Esophagus mucosa (tissue), 1 donor: ENCODE measurements at regions not wholly inside any gene's neighbourhood (a gene's known extent, or its start where the extent isn't known, plus 50 kb on each side); places are given as distances from the start of the nearest gene placed in this dataset.

Source experiments
- ATAC-seq: fragments of 200-7000 bp; cut with Tn5 transposase; one replicate; pipeline ENCODE4 v1.9.1; 2020
- donor health status: DM: yes; HTN: yes; CAD: no.

DNA sequence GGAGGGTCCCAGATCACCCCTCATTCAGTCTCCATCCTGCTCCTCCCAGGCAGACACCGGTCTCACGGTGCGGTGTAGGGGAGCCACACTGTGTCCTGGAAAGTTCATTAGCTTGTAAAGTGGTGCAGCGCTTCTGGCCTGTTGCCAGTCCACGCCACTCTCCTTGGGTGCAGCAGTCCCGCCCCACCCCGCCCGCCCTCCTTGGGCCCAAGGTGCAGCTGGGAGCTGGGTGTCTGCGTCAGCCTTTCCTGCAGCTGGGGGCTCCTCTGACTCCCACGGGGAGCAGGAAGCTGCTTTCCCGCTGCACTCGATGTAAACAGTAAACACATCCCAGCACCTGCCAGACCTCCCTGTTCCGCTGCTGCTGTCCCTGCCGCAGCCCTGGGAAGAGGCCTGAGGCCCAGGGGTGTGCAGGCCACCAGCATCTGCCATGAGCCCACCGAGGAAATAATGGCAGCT is 53.8 kb upstream of the ASB18 start:
- ATAC-seq = no peak

DNA sequence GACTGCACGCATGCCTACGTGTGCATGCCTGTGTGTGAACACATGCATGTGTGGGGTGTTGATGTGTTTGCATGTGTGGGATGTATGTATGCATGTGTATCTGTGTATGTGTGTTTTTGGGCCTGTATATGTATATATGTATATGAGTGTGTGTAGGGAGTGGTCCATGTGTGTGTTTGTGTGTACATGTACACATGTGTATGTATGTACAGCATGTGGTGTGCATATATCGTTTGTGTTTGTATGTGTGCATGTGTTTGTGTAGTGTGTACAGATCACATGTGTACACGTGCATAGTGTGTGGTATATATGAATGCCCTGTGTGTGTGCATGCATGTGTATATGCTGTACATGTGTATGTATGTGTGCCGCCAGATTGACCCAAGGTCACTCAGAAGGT is 54.2 kb upstream of the ASB18 start:
- ATAC-seq = no peak

DNA sequence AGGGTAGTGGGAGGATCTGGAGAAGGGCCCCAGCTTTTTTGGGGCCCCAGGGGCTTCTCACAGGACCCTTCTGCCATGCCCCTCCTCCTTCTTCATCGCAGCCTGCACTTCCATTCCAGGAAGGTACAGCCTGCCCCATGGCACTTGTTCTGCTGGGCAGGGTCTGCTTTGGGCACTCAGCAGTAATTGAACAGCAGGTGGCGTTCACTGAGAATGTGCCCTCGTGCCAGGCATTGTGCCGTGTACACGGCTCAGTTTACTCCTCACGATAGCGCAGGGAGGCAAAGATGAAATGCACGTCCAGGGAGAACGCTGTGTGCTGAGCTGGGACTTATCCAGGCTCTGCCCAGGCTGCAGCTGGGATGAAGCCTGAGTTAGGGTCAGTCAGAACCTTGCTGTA is 54.8 kb upstream of the ASB18 start:
- ATAC-seq = no peak

DNA sequence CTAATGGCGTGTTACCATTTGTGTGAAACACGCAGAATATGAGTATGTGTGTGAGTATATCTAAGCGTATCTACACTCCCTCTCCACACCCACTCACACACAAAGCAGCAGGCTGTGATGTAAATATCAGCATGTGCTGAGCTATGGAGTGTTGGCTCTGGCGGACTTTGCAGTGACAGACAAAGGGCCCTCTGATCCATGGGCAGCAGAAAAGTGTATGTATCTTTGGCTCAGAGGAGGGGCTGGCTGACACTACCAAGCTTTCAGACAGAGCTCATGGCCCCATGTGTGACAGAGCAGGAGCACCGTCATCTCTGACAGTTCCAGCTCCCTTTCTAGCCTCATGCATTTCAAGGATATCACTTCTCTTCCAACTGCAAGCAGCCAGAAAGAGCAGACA is 57.2 kb upstream of the ASB18 start:
- ATAC-seq = no peak

DNA sequence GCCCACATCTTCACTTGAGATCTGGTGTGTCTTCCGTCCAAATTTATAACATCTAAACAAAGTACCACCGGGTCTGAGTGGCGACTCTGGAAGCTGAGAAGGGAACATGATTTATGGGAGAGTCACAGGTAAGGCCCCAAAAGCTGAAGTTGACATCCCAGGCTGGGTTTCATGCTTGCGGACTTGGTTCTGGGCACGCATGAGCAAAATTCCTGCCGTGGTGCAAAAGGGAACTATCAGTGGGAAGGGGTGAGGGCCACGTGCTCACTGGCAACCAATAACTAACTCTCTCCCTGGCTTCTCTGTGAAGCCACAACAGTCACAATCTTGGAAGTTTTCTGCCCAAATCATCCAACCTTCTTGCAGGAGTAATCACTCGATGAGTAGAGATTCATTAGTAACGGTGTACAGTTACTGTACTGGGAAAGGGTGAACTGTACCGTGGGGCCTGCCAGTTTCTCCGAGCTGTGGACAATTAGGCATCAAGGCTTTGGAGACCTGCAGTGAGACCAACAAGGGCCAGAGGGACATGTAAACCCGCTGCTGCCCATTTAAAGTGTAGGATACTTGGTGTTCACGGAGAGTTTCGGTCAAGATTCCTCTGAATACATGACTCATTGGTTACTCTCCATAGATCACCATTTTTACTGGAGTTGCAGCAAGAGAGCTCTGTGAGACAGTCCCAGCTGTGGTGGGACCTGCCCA is 69.4 kb upstream of the ASB18 start:
- ATAC-seq = no peak

DNA sequence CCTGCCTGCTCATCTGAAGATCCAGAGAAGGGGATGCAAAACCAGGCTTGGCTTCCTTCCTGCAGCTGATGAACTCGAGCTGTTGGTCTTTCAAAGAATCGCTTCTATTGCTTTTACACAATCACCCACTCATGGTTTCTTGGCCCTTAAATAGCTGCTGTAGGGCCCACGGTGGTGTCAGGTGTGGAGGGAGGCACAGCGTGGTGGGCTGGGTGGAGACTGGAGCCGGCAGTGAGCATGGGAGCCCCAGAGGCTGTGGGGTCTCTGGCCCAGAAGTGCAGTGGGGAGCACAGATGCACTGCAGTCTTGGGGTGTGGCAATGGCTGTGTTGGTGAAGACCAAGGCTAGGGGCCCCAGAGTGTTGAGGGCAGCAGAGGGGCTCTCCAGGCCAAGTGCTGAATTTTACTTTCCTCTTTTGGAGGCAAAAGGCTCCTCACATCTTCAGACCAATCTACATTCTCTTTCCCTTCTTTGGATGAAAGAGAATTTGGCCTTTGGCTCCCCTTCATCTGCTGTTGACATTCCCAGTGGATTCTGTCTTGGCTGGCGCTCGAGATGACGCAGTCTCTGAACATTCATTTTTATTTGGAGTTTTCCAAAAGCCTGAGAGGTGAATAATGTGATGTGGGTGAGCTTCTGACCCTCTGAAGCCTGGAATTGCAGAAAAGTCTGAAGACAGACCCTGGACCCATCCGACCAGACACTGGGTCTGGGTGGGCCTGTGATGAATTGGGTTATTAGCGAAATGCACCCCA is 70.1 kb upstream of the ASB18 start:
- ATAC-seq = no peak

DNA sequence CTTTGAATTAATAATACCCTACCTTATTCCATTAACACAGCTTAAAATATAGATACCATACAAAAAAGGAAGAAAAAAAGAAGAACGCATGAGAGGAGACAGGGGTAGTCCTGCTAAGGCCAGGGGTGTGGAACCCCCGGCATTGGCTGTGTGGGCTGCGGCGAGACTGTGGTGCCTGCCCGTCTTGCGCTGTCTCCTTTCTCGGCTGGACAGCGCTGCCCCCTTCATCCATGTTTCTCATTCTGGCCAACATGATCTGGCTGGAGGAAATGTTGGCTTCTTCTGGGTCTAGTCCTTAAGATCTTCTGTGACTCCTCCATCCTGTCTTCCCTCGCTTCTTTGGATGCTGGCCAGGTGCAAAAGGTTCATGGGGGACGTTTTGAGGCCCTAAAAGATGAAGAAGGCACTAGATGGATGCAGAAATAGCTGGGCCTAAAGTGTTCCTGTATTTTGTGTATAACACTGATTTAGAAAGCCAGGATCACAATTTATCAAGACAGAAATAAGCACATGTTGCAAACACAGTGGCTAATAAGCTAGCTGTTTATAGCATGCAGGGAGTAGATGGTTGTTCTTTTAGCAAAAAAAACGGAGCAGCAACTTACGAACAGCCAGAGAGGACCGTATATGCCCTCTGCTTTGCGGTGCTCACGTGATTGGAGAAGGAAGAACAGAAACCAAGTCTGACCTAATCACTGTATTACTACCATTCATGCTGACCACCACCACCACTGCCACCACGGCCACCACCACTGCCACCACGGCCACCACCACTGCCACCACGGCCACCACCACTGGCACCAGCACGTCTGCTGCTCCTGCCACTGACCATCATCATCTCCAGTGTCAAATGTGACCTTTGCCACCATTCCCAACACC is 71.7 kb upstream of the ASB18 start:
- no peak for ATAC-seq

DNA sequence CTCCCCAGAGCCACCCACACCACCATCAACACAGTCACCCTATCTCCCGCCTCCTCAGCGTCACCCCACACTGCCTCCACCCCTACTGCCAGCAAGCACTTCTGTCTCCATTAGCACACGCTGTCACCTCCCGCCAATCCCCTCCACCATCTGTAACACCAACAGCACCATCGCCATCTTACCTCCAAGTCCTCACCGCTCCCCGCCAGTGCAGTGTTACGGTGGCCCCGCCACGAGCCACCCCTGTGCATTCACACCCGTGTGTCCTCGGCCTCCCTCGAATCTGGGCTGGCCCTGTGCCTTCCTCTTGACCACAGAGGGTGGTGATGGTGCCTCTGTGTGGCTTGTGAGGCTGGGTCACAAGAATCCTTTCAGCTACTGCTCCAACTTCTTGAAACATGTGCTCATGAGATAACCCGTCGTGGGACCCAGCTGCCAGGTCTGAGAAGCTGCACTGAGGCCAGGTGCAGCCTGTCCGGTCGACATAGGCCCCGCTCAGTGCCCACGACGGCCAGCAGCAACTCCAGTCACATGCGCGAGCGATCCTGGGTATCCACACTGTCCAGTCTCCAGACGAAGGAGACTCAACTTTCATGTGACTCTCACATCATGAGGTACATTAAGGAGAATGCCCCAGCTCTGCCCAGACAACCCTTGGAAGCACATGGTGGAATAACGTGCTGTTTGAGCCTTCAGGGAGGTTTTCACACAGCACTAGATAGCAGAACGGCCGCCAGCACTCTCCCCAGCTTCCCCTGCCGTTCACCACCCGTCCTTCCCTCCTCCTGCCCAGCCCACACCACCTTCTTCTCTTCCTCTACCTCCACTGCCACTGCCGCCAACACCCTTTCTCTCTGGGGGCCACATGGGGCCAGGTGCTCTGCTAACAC is 72.6 kb upstream of the ASB18 start:
- ATAC-seq = no peak

DNA sequence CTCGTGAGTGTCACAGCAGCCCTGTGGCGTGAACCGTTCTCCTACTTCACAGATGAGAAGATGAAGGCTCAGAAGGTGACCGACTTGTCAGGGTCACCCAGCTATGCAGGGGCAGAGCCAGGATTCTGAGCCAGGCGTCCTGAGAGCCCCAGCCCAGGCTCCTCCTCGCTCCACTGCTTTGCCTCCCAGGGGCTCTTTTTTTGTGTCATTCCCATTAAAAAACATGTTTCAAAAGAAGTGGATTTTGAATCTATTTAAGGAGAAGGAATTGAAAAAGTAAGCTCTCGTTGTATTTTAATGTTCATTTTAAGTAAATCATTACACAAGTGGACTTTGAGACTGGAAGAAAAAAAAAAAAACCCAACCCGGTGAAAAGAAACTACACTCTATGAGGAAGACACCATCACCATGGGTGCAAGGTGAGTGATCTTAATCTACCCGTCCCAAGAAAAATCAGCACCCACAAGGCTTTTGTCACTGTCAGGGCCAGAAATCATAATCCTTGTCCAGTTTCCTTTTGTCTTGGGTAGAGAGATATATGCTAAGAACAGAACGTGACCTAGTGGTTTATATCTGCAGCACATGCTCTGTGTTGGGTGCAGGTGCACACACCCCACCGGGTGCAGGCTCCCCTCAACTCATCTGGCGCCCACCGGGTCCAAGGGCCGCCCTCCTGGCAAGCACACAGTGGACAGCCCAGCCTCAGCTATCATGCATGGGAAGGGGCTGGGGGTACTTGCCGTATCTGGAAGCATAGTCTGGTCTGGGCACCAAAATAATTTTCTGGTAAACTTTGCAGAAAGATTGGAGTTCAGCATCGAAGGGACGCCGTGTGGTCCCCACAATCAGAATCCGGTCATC is 73.5 kb upstream of the ASB18 start:
- ATAC-seq = no peak

DNA sequence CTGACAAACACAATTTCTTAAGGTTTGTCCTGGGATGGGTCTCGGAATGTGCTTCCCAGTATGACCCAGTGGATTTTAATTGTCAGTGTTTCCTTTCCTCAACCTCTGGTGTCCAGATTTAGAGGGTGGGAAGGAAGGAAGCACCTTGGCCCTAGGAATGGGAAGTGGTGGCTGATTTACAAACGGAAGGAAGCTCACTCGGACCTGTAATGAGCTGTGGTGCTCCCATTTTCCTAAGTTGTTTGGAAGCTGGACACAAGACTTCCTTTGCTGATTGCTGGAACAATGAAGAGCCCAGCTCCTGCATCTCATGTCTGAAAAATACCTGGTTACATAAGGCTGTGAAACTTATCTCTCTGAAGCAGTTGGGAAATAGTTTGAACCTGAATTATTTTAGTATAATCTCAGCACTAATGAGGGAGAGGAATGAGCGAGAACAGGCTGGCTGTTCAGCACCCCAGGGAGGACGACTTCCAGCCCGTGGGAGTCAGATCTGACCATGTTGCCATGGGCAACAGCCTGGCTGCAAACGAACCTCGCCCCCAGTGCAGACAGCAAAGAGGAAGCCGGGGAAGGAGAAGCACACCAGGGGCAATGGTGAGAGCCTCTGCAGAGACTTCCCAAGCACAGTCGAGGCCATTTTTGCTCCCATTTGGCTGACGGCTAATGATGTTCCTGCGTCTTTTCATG is 74.4 kb upstream of the ASB18 start:
- ATAC-seq = no peak

DNA sequence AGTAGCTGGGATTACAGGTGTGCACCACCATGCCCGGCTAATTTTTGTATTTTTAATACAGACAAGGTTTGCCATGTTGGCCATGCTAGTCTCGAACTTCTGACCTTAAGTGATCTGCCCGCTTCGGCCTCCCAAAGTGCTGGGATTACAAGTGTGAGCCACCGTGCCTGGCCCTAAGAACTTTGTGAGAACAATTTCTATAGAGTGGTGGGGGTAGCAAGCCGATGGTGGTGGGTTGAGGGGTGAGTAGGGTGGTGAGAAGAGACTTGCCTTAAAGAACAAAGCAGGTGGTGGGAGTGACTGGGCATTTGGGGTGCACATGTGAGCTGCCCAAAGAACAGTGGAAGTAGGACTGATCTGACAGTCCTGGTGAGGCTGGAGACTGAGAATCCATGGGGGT is 76.0 kb upstream of the ASB18 start:
- ATAC-seq = no peak

DNA sequence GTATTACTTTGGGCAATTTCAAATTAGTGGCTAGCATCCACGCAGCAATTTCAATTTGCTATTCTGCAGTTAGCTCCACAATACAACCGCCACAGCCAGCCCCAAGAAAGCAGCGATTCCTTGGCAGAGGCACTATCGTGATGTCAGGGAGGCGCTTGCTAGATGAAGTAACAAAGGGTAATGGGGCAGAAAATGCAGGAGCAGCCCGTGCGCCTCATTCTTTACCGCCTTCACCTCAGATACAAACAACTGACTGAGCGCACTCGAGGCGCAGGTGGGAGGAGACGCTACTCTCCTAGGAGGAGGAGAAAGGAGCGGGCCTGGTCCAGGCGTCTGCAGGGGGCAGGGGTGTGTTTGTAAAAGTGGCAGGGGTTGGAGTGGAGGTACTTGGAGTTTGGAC is 76.9 kb upstream of the ASB18 start:
- no peak for ATAC-seq

DNA sequence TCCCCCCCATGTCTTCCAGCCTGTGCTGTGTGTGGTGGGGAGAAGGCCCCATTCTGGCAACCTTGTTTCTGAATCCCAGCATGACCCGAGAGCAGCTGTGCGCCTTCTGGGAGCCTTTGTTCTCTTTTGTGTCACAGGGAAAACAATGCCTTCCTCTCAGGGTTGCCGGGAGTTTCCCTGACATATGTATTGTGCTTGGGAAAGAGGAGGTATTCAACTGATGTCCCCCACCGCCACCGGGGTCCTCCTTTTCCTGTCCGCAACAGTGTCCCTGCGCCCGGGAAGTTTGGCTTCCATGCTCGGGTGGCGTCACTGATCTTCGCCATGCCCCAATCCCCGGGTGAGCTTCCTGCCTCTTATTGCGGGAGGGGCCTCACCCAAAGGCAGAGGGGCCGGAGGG is 77.5 kb upstream of the ASB18 start:
- no peak for ATAC-seq

DNA sequence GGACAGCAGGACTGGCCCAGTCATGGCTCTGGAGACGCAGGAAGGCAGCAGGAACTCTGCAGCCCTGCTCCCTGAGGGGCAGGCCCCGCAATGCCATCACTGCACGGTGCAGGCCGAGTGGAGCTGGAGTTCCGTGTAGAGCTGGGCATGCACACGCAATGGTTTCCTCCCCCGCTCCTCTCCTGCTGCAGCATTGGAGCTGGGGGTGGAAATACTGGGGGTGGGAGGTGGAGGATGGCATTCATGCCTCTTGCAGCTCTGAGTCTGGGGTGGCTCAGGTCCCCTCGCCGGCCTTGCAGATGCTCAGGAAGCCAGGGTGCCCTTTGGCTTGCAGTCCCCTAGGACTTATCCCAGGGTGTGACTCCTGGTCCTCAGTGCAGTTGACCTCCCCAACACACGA is 78.3 kb upstream of the ASB18 start:
- ATAC-seq = peak; percentile 17

DNA sequence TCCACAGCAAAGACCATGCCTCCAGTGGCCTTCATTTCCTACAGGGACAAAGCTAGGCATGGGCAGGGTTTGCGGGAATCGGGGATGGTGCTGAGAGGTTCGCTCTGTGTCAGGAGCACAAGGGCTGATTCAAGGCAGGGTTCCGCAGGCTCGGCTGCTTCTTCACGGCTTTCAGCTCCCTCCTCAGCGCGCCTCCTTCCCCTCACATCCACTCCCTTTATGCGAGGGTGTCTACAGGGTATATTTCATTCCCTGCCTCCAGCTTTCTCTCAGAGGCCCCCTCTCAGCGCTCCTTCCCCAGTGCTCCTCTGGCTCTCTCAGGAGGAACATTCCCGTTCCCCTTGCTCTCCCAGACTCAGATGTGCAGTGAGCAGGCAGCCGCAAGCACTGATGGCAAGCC is 78.7 kb upstream of the ASB18 start:
- ATAC-seq = no peak

DNA sequence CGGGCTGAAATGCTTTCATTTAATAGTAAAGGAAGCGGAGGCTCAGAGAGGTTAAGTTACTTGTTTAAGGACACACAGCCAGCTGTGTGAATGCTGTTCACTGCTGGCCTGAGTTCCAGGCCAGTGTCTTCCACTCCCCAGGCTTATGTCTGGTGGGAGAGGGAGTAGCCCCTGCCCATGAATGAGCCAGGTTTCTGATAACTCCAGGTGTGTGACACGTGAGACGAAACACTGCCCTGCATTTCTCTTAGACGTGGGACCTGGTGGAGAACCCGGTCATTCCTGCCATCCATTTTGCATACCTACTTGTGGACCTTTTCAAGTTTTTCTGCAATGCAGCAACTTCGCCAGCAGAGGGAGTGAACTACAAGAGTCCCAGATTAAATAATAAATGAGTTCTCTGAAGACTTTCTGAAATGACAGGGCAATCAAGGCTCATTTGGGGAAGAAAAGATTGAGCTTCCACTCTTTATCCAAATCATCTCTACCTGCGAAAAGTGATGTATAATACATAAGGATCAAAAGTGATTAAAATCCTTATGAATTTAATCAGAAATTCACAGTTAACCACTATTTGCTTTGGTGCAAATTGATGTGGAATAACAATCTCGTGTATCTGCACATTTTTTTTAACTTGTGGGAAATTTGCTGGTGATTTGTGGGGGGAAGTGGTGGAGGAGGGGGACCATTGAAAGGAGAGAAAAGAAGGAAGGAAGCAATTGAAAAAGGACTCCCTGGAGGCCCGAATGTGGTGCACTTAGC is 79.4 kb upstream of the ASB18 start:
- peak; percentile 39 for ATAC-seq

DNA sequence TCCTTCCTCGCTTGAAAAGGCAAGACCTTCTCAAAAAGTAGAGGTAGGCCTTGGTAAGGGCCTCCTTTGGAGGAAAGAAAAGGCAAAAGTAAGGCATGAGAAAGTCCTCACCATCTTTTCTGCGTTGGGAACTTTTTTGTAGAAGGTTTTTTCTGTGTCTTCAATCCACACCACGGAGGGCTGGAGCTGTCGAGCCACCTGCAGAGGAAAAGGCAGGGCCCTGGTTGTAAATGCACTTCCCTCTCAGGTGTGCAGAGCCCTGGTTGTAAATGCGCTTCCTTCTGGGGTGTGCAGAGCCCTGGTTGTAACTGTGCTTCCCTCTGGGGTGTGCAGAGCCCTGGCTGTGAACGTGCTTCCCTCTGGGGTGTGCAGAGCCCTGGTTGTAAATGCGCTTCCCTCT is 80.2 kb upstream of the ASB18 start:
- ATAC-seq = no peak

DNA sequence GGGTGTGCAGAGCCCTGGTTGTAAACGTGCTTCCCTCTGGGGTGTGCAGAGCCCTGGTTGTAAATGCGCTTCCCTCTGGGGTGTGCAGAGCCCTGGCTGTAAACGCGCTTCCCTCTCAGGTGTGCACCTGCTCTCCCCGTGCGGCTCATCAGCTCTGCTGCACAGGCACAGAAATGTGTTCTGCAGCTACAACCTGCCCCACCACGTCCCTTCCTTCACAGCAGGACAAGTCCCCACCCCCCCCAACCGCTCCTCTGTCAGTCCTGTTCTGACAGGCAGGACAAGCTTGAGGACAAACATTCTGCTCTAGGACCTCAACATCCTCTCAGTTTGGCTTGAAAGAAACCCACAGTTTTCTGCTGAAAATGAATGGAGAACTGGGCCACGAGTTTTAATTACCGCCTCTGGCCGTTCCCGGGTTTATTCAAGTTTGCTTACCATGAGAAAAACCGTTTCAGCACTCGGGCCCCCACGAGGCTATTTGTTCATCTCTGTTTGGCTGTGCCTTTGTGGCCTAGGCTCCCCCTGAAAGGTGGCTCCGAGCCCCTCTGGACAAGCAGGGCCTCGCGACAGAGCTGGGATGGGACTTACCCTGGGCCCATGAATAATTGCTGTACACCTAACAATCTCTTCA is 81.0 kb upstream of the ASB18 start:
- no peak for ATAC-seq

DNA sequence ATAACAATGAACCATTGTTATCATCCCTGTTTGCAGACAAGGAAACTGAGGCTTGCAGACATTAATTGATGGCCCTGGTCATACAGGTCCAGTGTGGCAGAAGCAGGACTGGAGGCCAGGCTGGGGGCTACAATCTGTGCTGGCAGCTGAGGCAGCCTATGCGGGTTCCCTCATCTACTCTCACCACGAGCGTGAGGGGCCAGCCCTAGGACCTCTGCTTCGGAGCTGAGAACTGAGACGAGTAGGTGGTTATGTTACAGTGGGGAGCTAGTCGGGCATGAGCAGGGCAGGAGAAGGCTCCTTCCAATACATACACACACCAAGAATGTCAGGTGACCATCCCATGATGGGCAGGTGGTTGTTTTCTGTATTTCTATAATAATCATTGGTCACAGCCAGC is 82.2 kb upstream of the ASB18 start:
- no peak for ATAC-seq
